LNCaP clone FGC (cell line): ENCODE measurements at regions not wholly inside any gene's neighbourhood (a gene's known extent, or its start where the extent isn't known, plus 50 kb on each side); places are given as distances from the start of the nearest gene placed in this dataset.

Experiments
- DNase-seq: peaks from one replicate; pipeline ENCODE4 v3.0.0-alpha.2; 2011; ENCODE audit warnings: low read depth
- H3K4me3 ChIP-seq: 2 replicates; pipeline ENCODE4 v1.5.1; 2011; ENCODE audit warnings: mild to moderate bottlenecking, low read depth, low read length, control low read depth
- CTCF ChIP-seq: IDR thresholded peaks from 2 replicates; pipeline ENCODE4 v1.5.1; 2012; ENCODE audit warnings: mild to moderate bottlenecking; ENCODE audit not compliant: control insufficient read depth, insufficient read depth; ENCODE audit errors: extremely low read depth

GRCh38 chr12:42790761-42791151 is 201.2 kb upstream of the PRICKLE1 start:
- TF ChIP-seq CTCF: no peak
- no peak for DNase-seq
- no peak overlapping the region for H3K4me3 ChIP-seq

- no peak for TF ChIP-seq CTCF
- H3K4me3 ChIP-seq: no peak overlapping the region
- DNase-seq: no peak
Measured at GRCh38 chr12:42789808-42790760, 200.5 kb upstream of the PRICKLE1 start.

GRCh38 chr12:42786400-42787148 is 197.0 kb upstream of the PRICKLE1 start:
- no peak for TF ChIP-seq CTCF
- DNase-seq: no peak
- H3K4me3 ChIP-seq: no peak overlapping the region

GRCh38 chr12:42785944-42786343 is 196.4 kb upstream of the PRICKLE1 start:
- no peak for DNase-seq
- no peak for TF ChIP-seq CTCF
- no peak overlapping the region for H3K4me3 ChIP-seq

- H3K4me3 ChIP-seq: no peak overlapping the region
- no peak for TF ChIP-seq CTCF
- DNase-seq: no peak
Measured at GRCh38 chr12:42780671-42781070, 191.1 kb upstream of the PRICKLE1 start.

GRCh38 chr12:42779186-42779859 is 189.8 kb upstream of the PRICKLE1 start:
- TF ChIP-seq CTCF: no peak
- no peak overlapping the region for H3K4me3 ChIP-seq
- DNase-seq: no peak
